GM23248 (cell line): ENCODE measurements at regions not wholly inside any gene's neighbourhood (a gene's known extent, or its start where the extent isn't known, plus 50 kb on each side); places are given as distances from the start of the nearest gene placed in this dataset.

Experiments used
- EZH2 ChIP-seq: fragments of 200-600 bp; sonication (generic); IDR thresholded peaks from 2 replicates; pipeline ENCODE4 v1.6.1; 2018; ENCODE audit warnings: antibody characterized with exemption, mild to moderate bottlenecking; ENCODE audit not compliant: insufficient read depth, poor library complexity, severe bottlenecking
- EZH2phosphoT487 ChIP-seq: fragments of 200-600 bp; sonication (generic); IDR thresholded peaks from 2 replicates; pipeline ENCODE4 v1.6.1; 2018; ENCODE audit warnings: antibody characterized with exemption, moderate library complexity, mild to moderate bottlenecking, low read depth; ENCODE audit not compliant: insufficient read depth

DNA sequence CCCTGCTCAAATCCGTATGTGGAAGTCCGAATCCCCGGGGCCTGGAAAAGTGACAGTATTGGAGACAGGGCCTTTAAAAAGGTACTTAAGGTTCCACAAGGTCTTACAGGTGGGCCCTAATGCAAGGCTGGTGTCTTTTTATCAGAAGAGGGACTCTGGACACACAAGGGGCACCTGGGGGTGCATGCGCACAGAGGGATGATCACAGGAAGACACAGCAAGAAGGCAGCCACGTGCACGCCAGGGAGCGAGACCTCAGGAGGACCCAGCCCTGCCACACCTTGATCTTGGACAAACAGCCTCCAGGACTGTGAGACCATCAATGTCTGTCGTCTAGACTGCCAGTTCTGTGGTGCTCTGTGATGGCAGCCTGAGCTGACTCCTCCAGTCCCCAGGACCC is 96.5 kb downstream of the SHANK2 start:
- TF ChIP-seq EZH2 (no peak), EZH2phosphoT487 (no peak)
